GM21390 (cell line): ENCODE measurements at regions not wholly inside any gene's neighbourhood (a gene's known extent, or its start where the extent isn't known, plus 50 kb on each side); places are given as distances from the start of the nearest gene placed in this dataset.
"Not testable (repeated sequence)": the region's sequence is repeated elsewhere in the genome, so short reads cannot be mapped to it uniquely, and the experiment has no call there.

Experiments used
- ATAC-seq: cut with Tn5 transposase; IDR thresholded peaks from one replicate; pipeline ENCODE4 v1.9.1; 2021; ENCODE audit not compliant: unreplicated experiment

GRCh38 chr10:30534465-30535144 lies 94.9 kb downstream of the LYZL2 start:
- ATAC-seq, result peak; percentile 46

- no peak for ATAC-seq
Measured at GRCh38 chr10:30531751-30532530, 97.6 kb downstream of the LYZL2 start.

GRCh38 chr10:30529373-30529998 lies 95.5 kb downstream of the MAP3K8 start:
- peak; percentile 74 for ATAC-seq

GRCh38 chr10:30528429-30528786 lies 94.4 kb downstream of the MAP3K8 start:
- ATAC-seq, result no peak

- ATAC-seq, result no peak
Measured at GRCh38 chr10:30527623-30528428, 93.8 kb downstream of the MAP3K8 start.

GRCh38 chr10:30522661-30523078 lies 88.7 kb downstream of the MAP3K8 start:
- not testable (repeated sequence) for ATAC-seq

GRCh38 chr10:30518907-30519306 lies 84.9 kb downstream of the MAP3K8 start:
- no peak for ATAC-seq
